ENCODE measurements at regions not wholly inside any gene's neighbourhood (a gene's known extent, or its start where the extent isn't known, plus 50 kb on each side); places are given as distances from the start of the nearest gene placed in this dataset.

DNA sequence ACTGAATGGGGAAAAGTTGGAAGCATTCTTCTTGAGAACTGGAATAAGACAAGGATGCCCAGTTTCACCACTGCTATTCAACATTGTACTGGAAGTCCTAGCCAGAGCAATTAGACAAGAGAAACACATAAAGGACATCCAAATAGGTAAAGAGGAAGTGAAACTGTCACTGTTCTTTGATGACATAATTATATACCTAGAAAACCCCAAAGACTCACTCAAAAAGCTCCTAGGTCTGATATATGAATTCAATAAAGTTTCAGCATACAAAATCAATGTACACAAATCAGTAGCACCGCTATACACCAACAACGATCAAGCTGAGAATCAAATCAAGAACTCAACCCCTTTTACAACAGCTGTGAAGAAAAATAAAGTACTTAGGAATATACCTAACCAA is 157.3 kb upstream of the DDHD1 start:
- DNase-seq (ENCODE audit: low spot score) = no peak
- TF ChIP-seq, protein P1, sequence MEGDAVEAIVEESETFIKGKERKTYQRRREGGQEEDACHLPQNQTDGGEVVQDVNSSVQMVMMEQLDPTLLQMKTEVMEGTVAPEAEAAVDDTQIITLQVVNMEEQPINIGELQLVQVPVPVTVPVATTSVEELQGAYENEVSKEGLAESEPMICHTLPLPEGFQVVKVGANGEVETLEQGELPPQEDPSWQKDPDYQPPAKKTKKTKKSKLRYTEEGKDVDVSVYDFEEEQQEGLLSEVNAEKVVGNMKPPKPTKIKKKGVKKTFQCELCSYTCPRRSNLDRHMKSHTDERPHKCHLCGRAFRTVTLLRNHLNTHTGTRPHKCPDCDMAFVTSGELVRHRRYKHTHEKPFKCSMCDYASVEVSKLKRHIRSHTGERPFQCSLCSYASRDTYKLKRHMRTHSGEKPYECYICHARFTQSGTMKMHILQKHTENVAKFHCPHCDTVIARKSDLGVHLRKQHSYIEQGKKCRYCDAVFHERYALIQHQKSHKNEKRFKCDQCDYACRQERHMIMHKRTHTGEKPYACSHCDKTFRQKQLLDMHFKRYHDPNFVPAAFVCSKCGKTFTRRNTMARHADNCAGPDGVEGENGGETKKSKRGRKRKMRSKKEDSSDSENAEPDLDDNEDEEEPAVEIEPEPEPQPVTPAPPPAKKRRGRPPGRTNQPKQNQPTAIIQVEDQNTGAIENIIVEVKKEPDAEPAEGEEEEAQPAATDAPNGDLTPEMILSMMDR (IDR thresholded peaks at IDR 0.05; ENCODE audit: extremely low read depth, missing control alignments) = no peak

DNA sequence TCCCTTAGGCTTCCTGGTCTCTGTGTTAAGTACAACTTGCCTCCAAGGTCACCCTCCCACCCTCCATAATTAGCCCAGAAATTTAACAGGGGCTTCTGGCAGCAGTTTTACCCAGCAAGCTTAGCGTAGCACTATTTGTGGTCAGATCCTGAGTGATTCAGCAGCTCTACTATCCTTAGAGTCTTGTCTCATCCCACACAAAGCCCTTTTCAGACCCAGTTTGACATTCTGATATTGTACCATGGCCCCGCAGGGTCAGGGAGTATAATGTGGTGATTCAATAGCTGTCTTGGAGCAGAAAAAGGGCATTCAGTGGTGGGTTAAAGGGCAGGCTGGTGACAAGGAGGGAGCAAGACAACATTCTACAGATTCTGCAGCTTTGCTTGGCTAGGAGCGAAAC is 153.8 kb upstream of the DDHD1 start:
- TF ChIP-seq, protein P1 (IDR thresholded peaks at IDR 0.05; ENCODE audit: extremely low read depth, missing control alignments) = no peak
- no peak for DNase-seq (ENCODE audit: low spot score)

DNA sequence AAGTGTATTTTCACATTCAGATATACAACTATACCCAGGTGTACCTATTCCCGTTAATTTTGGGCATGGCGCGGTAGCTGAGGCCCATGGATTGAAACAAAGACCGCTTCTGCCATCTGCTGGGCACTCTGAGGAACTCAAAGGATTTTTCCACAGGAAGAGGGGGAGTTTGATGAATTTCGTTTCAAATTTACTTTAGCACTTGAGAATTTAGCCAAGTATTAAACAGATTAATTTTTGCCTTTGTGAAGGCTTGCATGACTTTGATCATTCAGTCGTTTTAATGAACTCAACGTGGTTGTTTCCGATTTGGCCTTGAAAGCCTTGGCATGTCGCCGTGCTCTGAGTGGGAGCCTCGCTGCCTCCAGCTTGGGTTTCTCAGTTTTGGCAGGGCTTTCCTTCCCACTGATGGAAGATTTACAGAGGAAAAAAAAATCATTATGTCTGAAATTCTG is 153.2 kb upstream of the DDHD1 start:
- TF ChIP-seq, protein P1 (IDR thresholded peaks at IDR 0.05; ENCODE audit: extremely low read depth, missing control alignments) = peak; percentile 35
- peak; percentile 55 for DNase-seq (ENCODE audit: low spot score)

DNA sequence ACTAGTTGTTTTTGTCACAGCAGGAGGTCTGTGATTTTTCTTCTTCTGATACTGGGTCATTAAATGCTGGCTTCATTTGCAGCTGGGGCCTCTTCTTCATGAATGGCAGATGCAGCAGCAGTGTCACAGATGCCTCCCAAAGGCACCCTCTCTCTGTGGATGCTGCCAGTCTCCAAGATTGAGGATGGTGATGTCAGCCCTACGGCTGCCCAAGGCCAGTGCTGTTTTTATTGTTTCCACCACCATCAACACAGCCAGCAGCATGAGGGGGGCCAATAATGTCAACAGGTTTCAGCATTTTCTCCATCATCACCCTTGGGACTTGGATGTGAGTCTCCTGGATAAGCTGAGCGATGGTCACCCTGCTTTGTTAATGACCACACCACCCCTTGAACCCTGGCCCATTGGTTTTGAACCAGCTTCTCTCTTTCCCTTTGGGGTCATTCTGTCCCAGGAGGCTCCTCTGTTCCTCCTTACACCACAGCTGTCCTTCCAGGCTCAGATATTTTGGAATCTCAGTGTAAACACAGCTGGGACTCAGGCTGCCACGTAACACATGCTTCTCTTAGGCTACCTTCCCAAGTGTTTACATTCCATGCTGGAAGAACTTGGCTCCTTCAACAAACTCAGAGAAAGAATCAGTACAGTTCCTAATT is 151.7 kb upstream of the DDHD1 start:
- DNase-seq (ENCODE audit: low spot score) = no peak
- TF ChIP-seq, protein P1 (IDR thresholded peaks at IDR 0.05; ENCODE audit: extremely low read depth, missing control alignments) = no peak

DNA sequence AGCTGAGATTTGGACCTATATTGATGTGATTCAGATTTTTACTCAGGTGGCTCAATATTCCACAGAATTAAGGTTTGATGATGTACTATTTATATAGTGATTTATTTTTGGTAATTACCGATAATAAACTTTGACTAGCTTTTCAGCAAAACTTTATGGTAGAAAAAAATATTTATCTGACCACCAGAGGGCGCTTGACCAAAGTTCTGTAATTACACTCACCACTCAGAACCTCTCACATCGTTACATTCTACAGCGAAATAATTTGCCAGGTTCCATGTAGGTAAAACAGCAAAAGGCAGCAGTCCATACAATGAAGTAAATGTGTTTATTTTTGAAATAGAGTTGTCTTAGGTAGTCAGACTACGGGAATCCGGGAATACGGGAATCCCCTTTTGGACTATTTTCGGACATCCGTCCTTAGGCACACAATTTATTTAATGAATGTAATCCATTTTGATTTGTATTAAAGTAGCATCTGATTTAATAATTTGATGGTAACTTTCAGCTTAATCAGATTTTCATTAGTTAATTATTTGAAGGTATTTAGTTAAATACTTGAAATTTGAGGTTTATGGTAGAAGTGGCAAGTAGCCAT is 143.0 kb upstream of the DDHD1 start:
- TF ChIP-seq, protein P1 (IDR thresholded peaks at IDR 0.05; ENCODE audit: extremely low read depth, missing control alignments) = no peak
- DNase-seq (ENCODE audit: low spot score) = peak; percentile 45

DNA sequence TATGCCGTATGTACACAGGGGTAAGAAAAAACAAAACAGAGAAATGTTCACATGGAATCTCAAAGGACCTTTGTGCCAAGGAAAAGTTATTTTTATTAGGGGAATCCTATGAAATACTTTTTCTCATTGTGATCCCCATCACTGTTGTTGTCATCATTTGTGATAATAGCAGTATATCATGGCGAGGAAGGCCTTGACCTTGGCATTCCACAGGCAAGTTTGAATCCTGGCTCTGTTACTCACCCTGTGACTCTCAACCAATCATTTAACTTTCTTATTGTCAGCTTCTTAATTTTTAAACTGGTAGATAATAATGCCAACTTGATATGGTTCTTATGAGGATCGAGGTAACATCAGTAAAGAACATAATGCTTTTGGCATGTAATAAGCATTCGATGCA is 142.2 kb upstream of the DDHD1 start:
- no peak for DNase-seq (ENCODE audit: low spot score)
- TF ChIP-seq, protein P1 (IDR thresholded peaks at IDR 0.05; ENCODE audit: extremely low read depth, missing control alignments) = no peak

DNA sequence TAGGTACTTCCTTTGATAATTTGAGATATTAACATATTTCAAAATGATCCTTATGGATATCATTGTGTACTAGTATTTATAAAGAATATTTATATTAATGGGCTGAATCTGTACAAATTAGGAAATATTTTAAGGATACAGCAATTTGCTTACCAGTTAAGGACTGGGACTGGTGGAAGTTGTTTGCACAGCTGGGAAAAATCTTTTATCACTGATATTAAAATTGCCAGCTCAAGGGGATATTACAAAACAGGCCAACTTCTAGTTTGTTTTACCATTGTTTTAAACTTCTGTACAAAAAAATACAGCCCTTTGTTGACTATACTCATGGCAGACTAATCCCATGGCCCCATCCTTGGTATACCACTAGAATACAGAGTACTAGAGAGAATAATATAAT is 133.2 kb upstream of the DDHD1 start:
- no peak for DNase-seq (ENCODE audit: low spot score)
- TF ChIP-seq, protein P1 (IDR thresholded peaks at IDR 0.05; ENCODE audit: extremely low read depth, missing control alignments) = no peak

Measured in GM20000 (cell line).